Skeletal muscle satellite cell (primary cell): ENCODE measurements at regions not wholly inside any gene's neighbourhood (a gene's known extent, or its start where the extent isn't known, plus 50 kb on each side); places are given as distances from the start of the nearest gene placed in this dataset.

Experiments used
- H3K27me3 ChIP-seq: 2 replicates; pipeline ENCODE4 v1.7.0; 2013; ENCODE audit warnings: low read length; ENCODE audit not compliant: control insufficient read depth, insufficient read depth
- H3K36me3 ChIP-seq: 2 replicates; pipeline ENCODE4 v1.7.0; 2013; ENCODE audit warnings: mild to moderate bottlenecking, control low read depth, low read length; ENCODE audit not compliant: insufficient read depth
- H3K4me1 ChIP-seq: 2 replicates; pipeline ENCODE4 v1.7.0; 2013; ENCODE audit warnings: low read length; ENCODE audit not compliant: control insufficient read depth, insufficient read depth
- H3K4me2 ChIP-seq: 2 replicates; pipeline ENCODE4 v1.7.0; 2013; ENCODE audit warnings: mild to moderate bottlenecking, low read length
- H3K4me3 ChIP-seq: 2 replicates; pipeline ENCODE4 v1.7.0; 2013; ENCODE audit warnings: low read length
- H3K9ac ChIP-seq: 2 replicates; pipeline ENCODE4 v1.7.0; 2013; ENCODE audit warnings: mild to moderate bottlenecking, low read depth, low read length, moderate library complexity
- H3K9me3 ChIP-seq: replicated peaks from 2 replicates; pipeline ENCODE4 v1.7.0; 2013; ENCODE audit warnings: mild to moderate bottlenecking, control low read depth, low read length

DNA sequence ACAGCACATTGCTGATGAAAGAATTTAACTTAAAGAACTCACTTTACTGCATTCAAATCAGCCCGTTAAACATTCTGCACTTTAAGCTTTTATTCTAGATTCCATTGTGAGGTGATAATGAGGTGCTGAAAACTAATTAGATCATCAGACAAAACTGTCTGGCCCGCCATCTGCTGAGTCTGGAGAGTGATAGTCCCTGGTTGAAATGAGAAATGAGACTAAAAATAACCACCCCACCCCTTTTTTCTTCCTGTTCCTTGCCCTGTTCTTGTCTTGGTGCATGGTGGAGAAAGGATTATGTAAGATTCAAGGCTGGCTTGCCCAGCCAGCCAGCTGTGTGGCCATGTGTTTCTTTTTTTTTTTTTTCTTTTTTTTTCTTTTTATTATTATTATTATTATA lies 277.0 kb upstream of the COBL start:
- H3K36me3 ChIP-seq, result no peaks in the 10 kb centered on the region
- no peaks in the 10 kb centered on the region for H3K9me3 ChIP-seq
- no peak overlapping the region for H3K4me3 ChIP-seq
- H3K4me1 ChIP-seq, result no peaks in the 10 kb centered on the region
- H3K27me3 ChIP-seq, result no peaks in the 10 kb centered on the region
- no peak overlapping the region for H3K4me2 ChIP-seq
- no peak overlapping the region for H3K9ac ChIP-seq

DNA sequence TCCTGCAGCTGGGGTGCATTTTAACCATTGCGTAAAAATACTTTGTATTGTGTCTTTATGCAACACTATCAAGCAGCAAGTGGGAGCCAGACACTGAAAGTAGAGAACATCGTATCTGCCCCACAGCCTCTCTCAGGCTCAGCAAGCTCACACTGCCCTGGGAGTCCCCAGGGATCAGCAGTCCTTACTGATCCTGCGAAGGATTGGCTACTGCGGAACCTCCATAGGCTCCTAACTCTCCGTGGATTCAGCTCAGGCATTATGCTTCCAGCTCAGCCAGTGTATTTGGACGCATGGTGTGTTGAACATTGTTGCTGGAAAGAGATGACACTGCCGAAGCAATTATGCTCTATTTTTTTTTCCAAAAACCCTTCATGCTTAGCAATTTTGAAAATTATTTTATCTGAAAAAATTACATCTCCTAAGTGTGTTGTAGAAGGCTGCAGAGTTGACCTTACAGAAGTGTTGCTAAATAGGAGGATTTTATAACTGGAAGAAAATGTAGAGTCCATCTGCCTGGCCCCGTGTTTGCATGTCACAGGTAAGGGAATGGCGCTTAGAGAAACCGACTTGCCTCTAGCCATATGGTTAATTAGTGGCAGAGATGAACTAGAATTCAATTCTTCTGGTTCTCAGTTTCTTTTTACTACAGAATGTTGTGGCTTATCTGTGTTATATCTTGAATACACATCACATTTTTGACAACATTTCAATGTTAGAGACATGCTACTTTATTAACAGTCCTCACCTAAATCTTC lies 276.4 kb upstream of the COBL start:
- Histone ChIP-seq H3K9ac (no peak overlapping the region), H3K36me3 (no peaks in the 10 kb centered on the region), H3K4me2 (no peak overlapping the region), H3K4me3 (no peak overlapping the region), H3K9me3 (no peaks in the 10 kb centered on the region), H3K4me1 (no peaks in the 10 kb centered on the region), H3K27me3 (no peaks in the 10 kb centered on the region)

DNA sequence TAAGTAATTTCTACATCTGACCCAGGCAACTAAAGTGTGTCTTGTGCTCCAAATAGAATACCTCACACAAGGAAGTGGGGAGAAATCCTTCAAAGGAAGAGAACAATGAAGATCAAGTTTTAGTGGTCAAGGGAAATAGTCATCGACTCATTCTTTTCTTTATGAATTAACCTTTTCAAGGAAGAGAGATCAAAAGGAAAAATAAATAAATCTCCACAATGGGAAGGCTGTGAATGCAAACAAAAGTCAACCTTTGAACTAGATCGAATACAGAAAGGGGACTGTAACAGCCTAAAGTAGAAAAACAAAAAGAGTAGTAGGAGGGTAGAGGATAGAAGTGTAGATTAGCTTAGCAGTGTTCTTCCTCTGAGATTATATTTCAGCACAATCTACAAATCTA lies 274.6 kb upstream of the COBL start:
- H3K36me3 ChIP-seq, result no peaks in the 10 kb centered on the region
- H3K9me3 ChIP-seq, result no peaks in the 10 kb centered on the region
- H3K9ac ChIP-seq, result no peak overlapping the region
- H3K4me2 ChIP-seq, result no peak overlapping the region
- H3K4me3 ChIP-seq, result no peak overlapping the region
- no peaks in the 10 kb centered on the region for H3K27me3 ChIP-seq
- H3K4me1 ChIP-seq, result no peaks in the 10 kb centered on the region

DNA sequence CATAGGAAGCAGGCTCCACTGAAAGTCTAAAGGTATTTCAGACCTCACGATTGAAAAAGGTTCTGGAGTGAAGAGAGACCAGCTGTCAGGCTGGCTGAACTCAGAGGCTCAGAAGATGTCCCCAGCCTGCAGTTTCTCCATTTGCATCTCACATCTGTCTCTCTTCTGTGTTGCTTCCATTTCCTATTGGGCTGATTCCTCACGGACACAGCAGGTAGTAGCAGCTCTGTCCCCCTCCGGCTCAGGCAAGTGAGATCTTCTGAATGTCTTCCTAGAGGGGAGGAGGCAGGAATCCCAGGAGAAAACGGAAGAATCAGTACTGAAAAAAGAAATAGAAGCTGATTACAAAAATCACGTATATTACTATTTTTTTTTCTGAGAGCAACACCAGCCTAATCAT lies 274.1 kb upstream of the COBL start:
- Histone ChIP-seq H3K4me1 (no peaks in the 10 kb centered on the region), H3K9ac (no peak overlapping the region), H3K4me3 (no peak overlapping the region), H3K36me3 (no peaks in the 10 kb centered on the region), H3K4me2 (no peak overlapping the region), H3K9me3 (no peaks in the 10 kb centered on the region), H3K27me3 (no peaks in the 10 kb centered on the region)

DNA sequence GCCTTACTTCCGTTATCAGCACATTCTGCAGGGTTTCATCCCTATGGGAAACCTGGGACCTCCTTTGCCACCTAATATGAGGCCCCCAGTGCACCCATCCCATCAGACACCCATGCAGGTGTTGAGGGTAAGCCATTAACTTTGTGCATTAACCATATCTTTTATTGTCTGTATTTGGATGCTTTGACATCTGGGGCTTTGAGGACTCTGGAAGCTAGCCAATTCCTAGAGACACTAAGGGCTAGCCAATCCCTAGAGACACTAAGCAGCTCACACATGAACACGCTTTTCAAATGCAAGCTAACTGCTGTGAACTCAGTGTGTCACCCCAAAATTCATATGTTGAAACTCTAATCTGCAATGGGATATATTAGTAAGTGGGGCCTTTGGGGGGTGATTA lies 272.5 kb upstream of the COBL start:
- no peak overlapping the region for H3K9ac ChIP-seq
- no peaks in the 10 kb centered on the region for H3K4me1 ChIP-seq
- H3K27me3 ChIP-seq, result no peaks in the 10 kb centered on the region
- no peaks in the 10 kb centered on the region for H3K36me3 ChIP-seq
- no peaks in the 10 kb centered on the region for H3K9me3 ChIP-seq
- no peak overlapping the region for H3K4me2 ChIP-seq
- no peak overlapping the region for H3K4me3 ChIP-seq

DNA sequence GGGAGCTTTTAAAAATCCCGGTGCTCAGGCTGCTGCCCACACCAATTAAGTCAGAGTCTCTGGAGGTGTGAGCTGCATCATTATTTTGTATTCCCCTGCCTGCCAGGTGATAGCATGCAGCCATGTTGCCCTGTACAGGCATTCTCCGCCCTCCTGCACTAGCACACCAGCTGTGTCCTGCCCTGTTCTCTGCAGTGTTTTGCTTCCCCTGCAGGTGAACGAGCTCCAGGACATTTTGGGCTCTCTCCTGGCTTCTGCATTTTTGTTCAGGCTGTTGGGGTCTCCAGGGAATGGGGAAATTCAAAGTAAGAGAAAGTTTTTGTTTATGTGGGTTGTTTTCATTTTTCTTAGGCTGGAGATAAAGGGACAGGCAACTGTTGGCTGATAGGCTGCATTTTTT lies 271.0 kb upstream of the COBL start:
- no peak overlapping the region for H3K9ac ChIP-seq
- H3K4me1 ChIP-seq, result no peaks in the 10 kb centered on the region
- no peak overlapping the region for H3K4me2 ChIP-seq
- no peak overlapping the region for H3K4me3 ChIP-seq
- H3K9me3 ChIP-seq, result peaks cover 4% of the 10 kb centered on the region
- no peaks in the 10 kb centered on the region for H3K36me3 ChIP-seq
- H3K27me3 ChIP-seq, result no peaks in the 10 kb centered on the region

DNA sequence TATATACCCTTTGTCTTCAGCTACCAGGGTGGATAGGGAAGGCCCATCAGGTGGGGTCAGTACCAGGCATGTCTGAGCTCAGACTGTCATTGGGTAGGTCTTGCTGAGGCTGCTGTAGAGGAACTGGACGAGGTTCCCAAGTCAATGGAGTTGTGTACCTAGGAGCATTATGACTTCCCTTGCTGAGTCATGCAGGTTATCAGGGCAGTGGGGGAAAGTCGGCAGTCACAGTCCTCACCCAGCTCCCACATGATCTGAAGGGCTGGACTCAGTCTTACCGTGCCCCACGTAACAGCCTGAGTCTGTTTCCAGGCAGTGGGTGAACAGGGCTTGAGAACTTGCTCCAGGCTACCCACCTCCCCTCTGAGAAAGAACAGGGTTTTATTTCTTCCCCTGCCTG lies 260.8 kb upstream of the COBL start:
- Histone ChIP-seq H3K36me3 (no peaks in the 10 kb centered on the region), H3K9me3 (peaks cover 3% of the 10 kb centered on the region), H3K4me1 (no peaks in the 10 kb centered on the region), H3K9ac (no peak overlapping the region), H3K4me3 (no peak overlapping the region), H3K4me2 (no peak overlapping the region), H3K27me3 (no peaks in the 10 kb centered on the region)

DNA sequence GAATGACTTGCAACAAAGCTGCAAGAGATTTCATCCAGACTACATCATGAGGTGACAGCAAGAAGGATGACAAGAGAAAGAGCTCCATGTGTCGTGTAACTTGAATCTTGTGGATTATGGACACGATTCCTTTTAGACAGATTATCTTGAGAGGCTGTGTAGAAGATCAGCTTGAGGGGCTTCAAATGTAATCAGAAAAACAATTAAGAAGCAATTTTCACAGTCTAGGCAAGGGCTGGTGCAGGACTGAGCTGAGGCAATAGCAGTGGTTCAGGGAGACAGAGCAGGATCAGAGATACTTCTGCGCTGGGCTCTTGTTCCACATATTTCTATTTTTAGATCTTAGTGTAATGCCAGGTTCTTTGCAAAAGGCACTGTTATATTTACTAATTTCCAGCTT lies 253.0 kb upstream of the COBL start:
- H3K4me2 ChIP-seq, result no peak overlapping the region
- no peak overlapping the region for H3K4me3 ChIP-seq
- H3K4me1 ChIP-seq, result no peaks in the 10 kb centered on the region
- H3K27me3 ChIP-seq, result no peaks in the 10 kb centered on the region
- peaks cover 6% of the 10 kb centered on the region for H3K9me3 ChIP-seq
- H3K9ac ChIP-seq, result no peak overlapping the region
- H3K36me3 ChIP-seq, result no peaks in the 10 kb centered on the region

DNA sequence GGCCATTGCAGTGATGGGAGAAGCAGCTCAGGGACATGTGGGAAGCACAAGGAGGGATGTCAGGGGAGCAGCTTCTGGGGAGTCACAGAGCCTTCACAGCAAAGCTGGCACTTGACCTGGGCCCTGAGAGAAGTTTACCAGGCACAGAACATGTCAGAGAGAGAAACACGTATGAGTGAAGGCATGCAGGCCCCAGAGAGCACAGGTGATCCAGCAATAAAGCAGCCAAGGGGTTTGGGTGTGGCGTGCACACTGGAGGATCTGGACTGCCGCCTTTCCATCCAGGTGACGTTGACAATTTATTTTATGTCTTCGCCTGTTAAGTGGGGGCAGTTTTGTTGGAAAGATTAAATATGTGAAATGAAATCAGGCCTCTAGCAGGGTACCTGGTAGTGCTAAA lies 252.6 kb upstream of the COBL start:
- H3K9ac ChIP-seq, result no peak overlapping the region
- H3K36me3 ChIP-seq, result no peaks in the 10 kb centered on the region
- H3K4me2 ChIP-seq, result no peak overlapping the region
- H3K27me3 ChIP-seq, result no peaks in the 10 kb centered on the region
- no peaks in the 10 kb centered on the region for H3K4me1 ChIP-seq
- H3K4me3 ChIP-seq, result no peak overlapping the region
- peaks cover 6% of the 10 kb centered on the region for H3K9me3 ChIP-seq

DNA sequence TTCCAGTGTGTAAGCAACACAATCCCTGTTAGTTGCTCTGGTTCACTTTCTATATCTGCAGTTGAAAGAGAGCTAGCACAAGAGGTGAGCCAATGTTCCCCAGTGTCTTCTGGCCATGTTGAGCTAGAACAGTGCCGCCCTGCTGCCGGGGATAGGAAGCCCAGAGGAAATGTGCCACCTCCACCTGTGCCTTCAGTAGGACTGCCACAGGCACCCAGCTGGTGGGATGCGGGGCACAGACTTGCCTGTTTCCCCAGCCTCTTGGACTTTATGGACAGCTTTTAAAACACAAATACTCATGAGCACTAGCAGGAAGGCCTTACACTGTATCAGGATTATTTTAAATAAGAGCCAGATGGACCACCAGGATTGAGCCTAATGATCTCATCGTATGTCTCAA lies 234.5 kb upstream of the COBL start:
- Histone ChIP-seq H3K4me1 (no peaks in the 10 kb centered on the region), H3K27me3 (no peaks in the 10 kb centered on the region), H3K4me3 (no peak overlapping the region), H3K4me2 (no peak overlapping the region), H3K9me3 (no peaks in the 10 kb centered on the region), H3K36me3 (no peaks in the 10 kb centered on the region), H3K9ac (no peak overlapping the region)

DNA sequence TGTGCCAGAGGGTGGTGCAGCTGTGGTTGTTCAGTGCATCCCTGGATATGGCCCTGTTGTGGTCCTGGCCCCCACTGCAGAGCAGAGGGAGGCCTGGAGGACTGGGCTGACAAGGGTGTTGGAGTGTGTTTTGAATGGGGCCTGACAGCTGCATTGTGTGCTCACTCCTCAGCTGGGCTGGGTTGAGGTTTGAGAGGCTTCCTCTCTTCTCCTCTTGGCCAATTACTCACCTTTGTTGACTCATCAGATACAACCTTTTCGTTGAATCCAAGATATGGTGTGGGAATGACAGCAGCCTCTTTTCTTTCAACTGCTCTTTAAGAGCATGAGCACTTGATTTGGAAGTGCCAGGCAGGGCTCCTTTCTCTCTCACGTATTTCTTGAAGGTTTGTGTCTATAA lies 228.5 kb upstream of the COBL start:
- Histone ChIP-seq H3K4me3 (no peak overlapping the region), H3K36me3 (no peaks in the 10 kb centered on the region), H3K4me2 (no peak overlapping the region), H3K9ac (no peak overlapping the region), H3K27me3 (no peaks in the 10 kb centered on the region), H3K9me3 (peaks cover 4% of the 10 kb centered on the region), H3K4me1 (no peaks in the 10 kb centered on the region)

DNA sequence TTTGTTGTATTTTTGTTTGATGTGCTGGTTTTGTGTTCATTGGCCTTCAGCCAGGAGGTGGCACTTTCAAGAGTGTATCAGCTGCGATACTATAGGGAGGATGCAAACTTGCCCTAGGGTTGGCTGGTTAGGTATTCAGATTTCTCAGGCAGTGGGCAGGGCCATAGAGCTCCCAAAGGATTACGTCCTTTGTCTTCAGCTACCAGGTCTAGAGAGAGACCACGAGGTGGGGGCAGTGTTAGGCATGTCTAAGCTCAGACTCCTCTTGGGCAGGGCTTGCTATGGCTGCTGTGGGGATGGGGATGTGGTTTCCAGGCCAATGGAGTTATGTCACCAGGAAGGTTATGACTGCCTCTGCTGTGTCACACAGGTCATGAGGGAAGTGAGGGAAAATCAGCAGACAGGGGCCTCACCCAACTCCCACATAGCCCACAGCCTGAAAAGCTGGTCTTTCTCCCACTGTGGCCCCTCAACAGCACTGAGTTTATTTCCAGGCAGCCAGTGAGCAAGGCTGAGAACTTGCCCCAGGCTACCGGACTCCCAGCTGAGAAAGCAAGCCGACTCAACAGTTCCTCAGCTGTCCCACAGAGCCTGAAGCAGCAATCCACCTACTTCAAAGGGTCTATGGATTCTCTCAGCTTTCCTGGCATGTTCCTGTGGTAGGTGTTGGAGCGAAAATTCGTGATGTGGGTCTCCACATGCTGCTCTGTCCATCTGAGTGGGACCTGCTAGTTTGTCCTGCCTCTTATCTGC lies 227.4 kb upstream of the COBL start:
- peaks cover 4% of the 10 kb centered on the region for H3K9me3 ChIP-seq
- no peaks in the 10 kb centered on the region for H3K27me3 ChIP-seq
- H3K36me3 ChIP-seq, result no peaks in the 10 kb centered on the region
- H3K9ac ChIP-seq, result no peak overlapping the region
- H3K4me3 ChIP-seq, result no peak overlapping the region
- no peak overlapping the region for H3K4me2 ChIP-seq
- H3K4me1 ChIP-seq, result no peaks in the 10 kb centered on the region
